ENCODE measurements at regions not wholly inside any gene's neighbourhood (a gene's known extent, or its start where the extent isn't known, plus 50 kb on each side); places are given as distances from the start of the nearest gene placed in this dataset.

- TF ChIP-seq CTCF (IDR thresholded peaks at IDR 0.05; ENCODE audit: borderline replicate concordance, extremely low read depth, low read length, poor library complexity, severe bottlenecking), result no peak
- TF ChIP-seq EZH2 (IDR thresholded peaks at IDR 0.05; ENCODE audit: borderline replicate concordance, low read depth, low read length, severe bottlenecking), result no peak
Measured at GRCh38 chr9:96067600-96067999, 192.1 kb downstream of the ERCC6L2 start.

All from DND-41 (cell line).